ENCODE measurements at regions not wholly inside any gene's neighbourhood (a gene's known extent, or its start where the extent isn't known, plus 50 kb on each side); places are given as distances from the start of the nearest gene placed in this dataset.

DNA sequence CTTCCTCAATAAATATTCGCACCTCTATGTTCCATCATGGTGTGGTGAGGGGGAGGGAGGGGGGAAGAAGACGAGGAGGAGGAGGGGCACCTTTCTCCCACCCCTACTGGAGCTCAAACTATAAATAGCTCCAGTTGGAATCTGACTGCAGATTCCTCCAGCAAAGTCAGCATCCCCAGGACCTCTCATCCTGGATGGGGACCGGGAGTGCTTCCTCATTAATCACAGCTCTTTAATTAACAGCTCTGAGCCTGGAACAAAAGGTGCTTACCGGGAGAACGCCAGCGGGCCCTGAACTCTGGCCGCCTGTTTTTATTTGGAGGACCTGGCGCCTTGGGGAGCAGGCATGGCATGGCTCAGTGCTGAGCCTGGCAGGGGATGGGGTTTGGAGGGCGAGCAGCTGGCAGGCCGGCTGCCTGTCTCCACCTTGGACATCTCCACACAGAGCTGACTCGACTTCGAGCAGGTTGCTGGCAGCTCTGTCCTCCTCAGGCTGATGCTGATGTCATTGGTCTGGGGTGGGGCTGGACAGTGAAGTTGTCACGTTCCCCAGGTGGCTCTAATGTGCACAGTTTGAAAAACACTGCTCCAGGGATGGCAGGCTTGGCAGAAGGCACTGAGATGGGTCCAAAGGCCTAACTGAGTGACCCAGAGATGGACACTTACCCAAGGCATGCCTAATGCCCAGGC, 180.4 kb downstream of the DHX35 start (continued):
- TF ChIP-seq, protein P1, sequence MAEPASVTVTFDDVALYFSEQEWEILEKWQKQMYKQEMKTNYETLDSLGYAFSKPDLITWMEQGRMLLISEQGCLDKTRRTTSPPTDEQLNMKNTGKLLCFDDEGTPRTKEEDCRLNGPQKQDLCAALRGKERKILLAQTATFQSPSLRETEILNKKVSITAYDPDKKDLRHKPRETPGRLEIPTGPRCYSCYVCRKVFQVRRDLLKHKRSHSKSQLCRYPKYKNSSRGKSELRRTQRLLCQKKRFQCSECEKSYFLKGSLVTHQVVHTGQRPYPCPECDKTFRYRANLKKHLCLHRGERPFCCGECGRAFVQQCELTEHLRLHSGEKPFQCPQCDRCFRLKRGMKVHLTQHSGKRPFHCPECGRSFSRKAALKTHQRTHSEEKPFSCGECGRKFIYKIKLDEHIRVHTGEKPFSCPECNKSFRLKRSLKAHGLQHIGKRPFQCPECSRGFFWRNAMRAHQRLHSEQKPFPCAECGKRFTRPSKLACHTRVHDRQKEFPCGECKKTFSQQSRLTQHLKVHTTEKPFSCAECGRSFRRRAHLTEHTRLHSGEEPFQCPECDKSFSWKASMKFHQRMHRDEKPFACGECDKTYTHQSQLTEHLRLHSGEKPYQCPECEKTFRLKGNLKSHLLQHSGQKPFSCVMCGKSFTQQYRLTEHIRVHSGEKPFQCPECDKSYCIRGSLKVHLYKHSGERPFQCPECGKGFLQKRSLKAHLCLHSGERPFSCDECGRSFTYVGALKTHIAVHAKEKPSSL (CRISPR knock-in tag; conservative IDR thresholded peaks at IDR 0.05) = no peak
- no peak for TF ChIP-seq ZNF232 (CRISPR knock-in tag; IDR thresholded peaks at IDR 0.05)
- TF ChIP-seq TEAD4 (CRISPR knock-in tag; IDR thresholded peaks at IDR 0.05) = no peak
- no peak for TF ChIP-seq TP53 (CRISPR knock-in tag; IDR thresholded peaks at IDR 0.05)
- TF ChIP-seq ZNF317 (CRISPR knock-in tag; IDR thresholded peaks at IDR 0.05; ENCODE audit: borderline replicate concordance, low read depth) = no peak
- TF ChIP-seq KAT7 (CRISPR knock-in tag; IDR thresholded peaks at IDR 0.05; ENCODE audit: borderline replicate concordance) = no peak
- no peak for TF ChIP-seq CREM (CRISPR knock-in tag; IDR thresholded peaks at IDR 0.05)
- TF ChIP-seq TEAD1 (CRISPR knock-in tag; IDR thresholded peaks at IDR 0.05) = no peak

- no peak overlapping the region for H3K4me3 Mint-ChIP-seq
- TF ChIP-seq, protein P2, sequence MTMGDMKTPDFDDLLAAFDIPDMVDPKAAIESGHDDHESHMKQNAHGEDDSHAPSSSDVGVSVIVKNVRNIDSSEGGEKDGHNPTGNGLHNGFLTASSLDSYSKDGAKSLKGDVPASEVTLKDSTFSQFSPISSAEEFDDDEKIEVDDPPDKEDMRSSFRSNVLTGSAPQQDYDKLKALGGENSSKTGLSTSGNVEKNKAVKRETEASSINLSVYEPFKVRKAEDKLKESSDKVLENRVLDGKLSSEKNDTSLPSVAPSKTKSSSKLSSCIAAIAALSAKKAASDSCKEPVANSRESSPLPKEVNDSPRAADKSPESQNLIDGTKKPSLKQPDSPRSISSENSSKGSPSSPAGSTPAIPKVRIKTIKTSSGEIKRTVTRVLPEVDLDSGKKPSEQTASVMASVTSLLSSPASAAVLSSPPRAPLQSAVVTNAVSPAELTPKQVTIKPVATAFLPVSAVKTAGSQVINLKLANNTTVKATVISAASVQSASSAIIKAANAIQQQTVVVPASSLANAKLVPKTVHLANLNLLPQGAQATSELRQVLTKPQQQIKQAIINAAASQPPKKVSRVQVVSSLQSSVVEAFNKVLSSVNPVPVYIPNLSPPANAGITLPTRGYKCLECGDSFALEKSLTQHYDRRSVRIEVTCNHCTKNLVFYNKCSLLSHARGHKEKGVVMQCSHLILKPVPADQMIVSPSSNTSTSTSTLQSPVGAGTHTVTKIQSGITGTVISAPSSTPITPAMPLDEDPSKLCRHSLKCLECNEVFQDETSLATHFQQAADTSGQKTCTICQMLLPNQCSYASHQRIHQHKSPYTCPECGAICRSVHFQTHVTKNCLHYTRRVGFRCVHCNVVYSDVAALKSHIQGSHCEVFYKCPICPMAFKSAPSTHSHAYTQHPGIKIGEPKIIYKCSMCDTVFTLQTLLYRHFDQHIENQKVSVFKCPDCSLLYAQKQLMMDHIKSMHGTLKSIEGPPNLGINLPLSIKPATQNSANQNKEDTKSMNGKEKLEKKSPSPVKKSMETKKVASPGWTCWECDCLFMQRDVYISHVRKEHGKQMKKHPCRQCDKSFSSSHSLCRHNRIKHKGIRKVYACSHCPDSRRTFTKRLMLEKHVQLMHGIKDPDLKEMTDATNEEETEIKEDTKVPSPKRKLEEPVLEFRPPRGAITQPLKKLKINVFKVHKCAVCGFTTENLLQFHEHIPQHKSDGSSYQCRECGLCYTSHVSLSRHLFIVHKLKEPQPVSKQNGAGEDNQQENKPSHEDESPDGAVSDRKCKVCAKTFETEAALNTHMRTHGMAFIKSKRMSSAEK (CRISPR knock-in tag; IDR thresholded peaks at IDR 0.05; ENCODE audit: borderline replicate concordance) = no peak
- TF ChIP-seq USF2 (CRISPR knock-in tag; IDR thresholded peaks at IDR 0.05) (no peak), NFYB (CRISPR knock-in tag; conservative IDR thresholded peaks at IDR 0.05; ENCODE audit: low read depth) (no peak), TCF7 (CRISPR knock-in tag; IDR thresholded peaks at IDR 0.05; ENCODE audit: low read depth) (no peak), TEAD1 (CRISPR knock-in tag; IDR thresholded peaks at IDR 0.05) (no peak)
- no peak overlapping the region for H3K27ac Mint-ChIP-seq
- ChIA-PET CTCF (interaction anchor here (1.1 kb wide), 1 partner anchor 32 kb away, joined by 3 read pairs; no protein-coding TSS in a partner anchor), POLR2A (no interaction called here)
- H3K27me3 Mint-ChIP-seq (ENCODE audit: low read depth) = no peaks in the 10 kb centered on the region; the same call in 1 of the 2 replicates
- DNase-seq (ENCODE audit: low spot score) = no peak
- ATAC-seq = no peak
- no peaks in the 10 kb centered on the region for H3K4me1 Mint-ChIP-seq
- no peaks in the 10 kb centered on the region for H3K9me3 Mint-ChIP-seq
- H3K36me3 Mint-ChIP-seq = no peaks in the 10 kb centered on the region
These were observed 175.2 kb downstream of the DHX35 start for GRCh38 chr20:39137299-39137698.

GRCh38 chr20:39136798-39137197, 174.7 kb downstream of the DHX35 start:
- Mint-ChIP-seq H3K36me3 (no peaks in the 10 kb centered on the region), H3K4me1 (peaks cover 2% of the 10 kb centered on the region; the same call in 1 of the 2 replicates), H3K27me3 (ENCODE audit: low read depth) (no peaks in the 10 kb centered on the region; the same call in 1 of the 2 replicates), H3K4me3 (no peak overlapping the region), H3K9me3 (no peaks in the 10 kb centered on the region), H3K27ac (no peak overlapping the region)
- ATAC-seq (no peak), DNase-seq (ENCODE audit: low spot score) (no peak)
- ChIA-PET POLR2A (no interaction called here), CTCF (no interaction called here)
- TF ChIP-seq ELF4 (CRISPR knock-in tag; IDR thresholded peaks at IDR 0.05; ENCODE audit: low read depth) (no peak), ESRRA (CRISPR knock-in tag; IDR thresholded peaks at IDR 0.05; ENCODE audit: borderline replicate concordance) (no peak), ERG (CRISPR knock-in tag; IDR thresholded peaks at IDR 0.05) (no peak), TEAD4 (CRISPR knock-in tag; IDR thresholded peaks at IDR 0.05) (no peak), MLX (CRISPR knock-in tag; IDR thresholded peaks at IDR 0.05) (no peak)

Measured in WTC11 (cell line).